ENCODE measurements at regions not wholly inside any gene's neighbourhood (a gene's known extent, or its start where the extent isn't known, plus 50 kb on each side); places are given as distances from the start of the nearest gene placed in this dataset.

DNA sequence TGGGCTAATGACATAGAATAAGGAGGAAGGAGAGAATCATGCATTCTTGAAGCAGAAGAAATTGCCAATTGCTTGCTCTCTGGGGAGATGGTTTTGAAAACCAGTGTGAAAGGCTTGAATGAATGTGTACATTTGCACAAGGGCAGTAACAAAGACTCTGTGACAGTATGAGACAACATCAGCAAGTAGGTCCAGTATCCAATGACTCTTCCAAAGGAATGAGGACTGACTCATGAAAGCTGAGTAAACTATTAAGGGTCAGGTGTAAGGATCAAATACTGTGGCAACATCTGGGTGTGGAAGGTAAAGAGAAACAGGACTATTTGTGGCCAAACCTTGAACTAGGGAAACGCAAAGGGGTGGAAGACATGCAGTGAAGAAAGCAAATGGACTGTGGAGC, 886.0 kb upstream of the CHAC2 start:
- no peaks in the 10 kb centered on the region for H3K27me3 ChIP-seq
- H3K9me3 ChIP-seq, result no peaks in the 10 kb centered on the region
- no peaks in the 10 kb centered on the region for H3K36me3 ChIP-seq
- no peak for DNase-seq
- WGBS, 2 donors, result 31 to 81% methylated on average over 1 of the region's 1 CpG
- H3K4me3 ChIP-seq, result no peak overlapping the region
- H3K4me1 ChIP-seq, result peaks cover 0 to 11% (median 3%) of the 10 kb centered on the region in 4 donors
- intact Hi-C loops (cut with DNase I), result no loop called here
- TF ChIP-seq EP300 (IDR thresholded peaks at IDR 0.05) (no peak), POLR2A (IDR thresholded peaks at IDR 0.05) (no peak), POLR2AphosphoS5 (IDR thresholded peaks at IDR 0.05) (no peak), CTCF (IDR thresholded peaks at IDR 0.05) (no peak)
- H3K27ac ChIP-seq, result no peak overlapping the region

DNA sequence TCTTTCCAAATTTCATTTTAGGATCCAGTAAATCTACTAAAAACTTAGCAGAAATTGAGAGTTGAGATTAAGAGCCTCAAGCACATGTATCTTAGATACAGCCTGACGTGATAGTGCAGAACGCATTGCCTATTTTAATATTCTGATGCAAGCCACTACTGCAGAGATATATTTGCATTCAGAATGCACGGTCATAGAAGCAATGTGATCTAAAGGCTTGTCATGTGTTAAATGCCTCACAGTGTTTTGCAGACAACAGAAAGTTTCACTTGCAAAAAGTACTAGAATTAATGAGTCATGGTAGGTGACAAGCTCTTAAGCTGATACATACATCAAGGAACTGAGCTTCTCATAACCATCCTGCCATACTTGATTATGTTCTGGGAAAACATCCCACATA, 886.7 kb upstream of the CHAC2 start:
- H3K27me3 ChIP-seq, result no peaks in the 10 kb centered on the region
- 75 to 82% methylated on average over 3 of the region's 3 CpGs for WGBS, 2 donors
- intact Hi-C loops (cut with DNase I), result no loop called here
- no peak overlapping the region for H3K27ac ChIP-seq
- no peaks in the 10 kb centered on the region for H3K9me3 ChIP-seq
- peaks cover 0 to 11% (median 3%) of the 10 kb centered on the region in 4 donors for H3K4me1 ChIP-seq
- no peaks in the 10 kb centered on the region for H3K36me3 ChIP-seq
- H3K4me3 ChIP-seq, result no peak overlapping the region
- TF ChIP-seq EP300 (IDR thresholded peaks at IDR 0.05), result no peak
- no peak for TF ChIP-seq POLR2A (IDR thresholded peaks at IDR 0.05)
- TF ChIP-seq CTCF (IDR thresholded peaks at IDR 0.05), result no peak
- no peak for TF ChIP-seq POLR2AphosphoS5 (IDR thresholded peaks at IDR 0.05)
- no peak for DNase-seq

DNA sequence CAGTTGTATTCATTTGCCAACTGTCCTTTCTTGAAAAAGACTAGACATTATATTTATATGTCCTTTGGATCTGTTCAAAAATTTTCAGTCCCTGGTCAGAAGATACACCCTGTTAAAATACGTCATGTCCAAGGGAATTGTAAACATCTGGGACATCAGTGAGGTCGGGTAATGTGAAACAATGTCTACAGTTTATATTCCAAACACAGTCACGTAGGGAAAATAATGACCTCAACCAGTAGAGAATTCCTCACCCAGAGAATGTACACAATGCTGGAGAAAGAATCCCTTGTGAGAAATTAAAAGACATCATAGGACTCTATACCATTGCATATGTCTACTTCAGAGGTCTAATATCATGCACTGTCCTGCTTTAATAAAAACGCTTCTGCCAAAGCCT, 888.0 kb upstream of the CHAC2 start:
- Histone ChIP-seq H3K36me3 (no peaks in the 10 kb centered on the region), H3K27me3 (no peaks in the 10 kb centered on the region), H3K27ac (no peak overlapping the region), H3K4me1 (peaks cover 0 to 11% (median 3%) of the 10 kb centered on the region in 4 donors), H3K9me3 (no peaks in the 10 kb centered on the region), H3K4me3 (no peak overlapping the region)
- TF ChIP-seq POLR2AphosphoS5 (IDR thresholded peaks at IDR 0.05) (no peak), CTCF (IDR thresholded peaks at IDR 0.05) (no peak), POLR2A (IDR thresholded peaks at IDR 0.05) (no peak), EP300 (IDR thresholded peaks at IDR 0.05) (no peak)
- no peak for DNase-seq
- intact Hi-C loops (cut with DNase I), result no loop called here
- WGBS, 2 donors, result 53 to 76% methylated on average over 4 of the region's 4 CpGs

DNA sequence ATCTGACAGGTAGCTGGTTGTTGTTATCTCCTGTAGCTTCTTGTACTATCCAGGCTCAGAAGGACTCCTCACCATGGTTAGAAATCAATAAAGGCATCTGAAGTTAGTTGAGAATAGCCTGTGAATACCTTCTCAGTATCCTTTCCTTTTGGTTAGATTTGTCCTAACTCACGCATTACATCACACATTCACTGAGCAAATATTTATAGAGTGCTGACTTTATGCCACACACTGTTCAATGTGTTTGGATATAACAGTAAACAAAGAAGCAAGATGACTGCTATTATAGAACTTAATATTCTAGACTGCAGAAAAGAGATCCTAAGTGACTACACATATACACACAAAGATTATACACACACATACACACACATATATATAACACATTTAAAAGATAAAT, 889.9 kb upstream of the CHAC2 start:
- 11 to 63% methylated on average over 1 of the region's 1 CpG for WGBS, 2 donors
- Histone ChIP-seq H3K36me3 (no peaks in the 10 kb centered on the region), H3K27ac (no peak overlapping the region), H3K4me3 (no peak overlapping the region), H3K27me3 (no peaks in the 10 kb centered on the region), H3K9me3 (no peaks in the 10 kb centered on the region), H3K4me1 (peaks cover 0 to 11% (median 3%) of the 10 kb centered on the region in 4 donors)
- intact Hi-C loops (cut with DNase I), result no loop called here
- DNase-seq, result no peak
- no peak for TF ChIP-seq POLR2AphosphoS5 (IDR thresholded peaks at IDR 0.05)
- no peak for TF ChIP-seq EP300 (IDR thresholded peaks at IDR 0.05)
- no peak for TF ChIP-seq POLR2A (IDR thresholded peaks at IDR 0.05)
- no peak for TF ChIP-seq CTCF (IDR thresholded peaks at IDR 0.05)

GRCh38 chr2:52874466-52875106, 893.0 kb upstream of the CHAC2 start:
- Histone ChIP-seq H3K9me3 (no peaks in the 10 kb centered on the region), H3K27ac (no peak overlapping the region)
- 70 to 82% methylated on average over 6 of the region's 6 CpGs for WGBS, 2 donors

More at GRCh38 chr2:52874466-52875106, 893.0 kb upstream of the CHAC2 start:
- intact Hi-C loops (cut with DNase I), result no loop called here
- Histone ChIP-seq H3K27me3 (no peaks in the 10 kb centered on the region), H3K4me3 (no peak overlapping the region), H3K36me3 (no peaks in the 10 kb centered on the region), H3K4me1 (peaks cover 0 to 6% (median 2%) of the 10 kb centered on the region in 4 donors)
- no peak for DNase-seq
- TF ChIP-seq EP300 (IDR thresholded peaks at IDR 0.05) (no peak), POLR2A (IDR thresholded peaks at IDR 0.05) (no peak), CTCF (IDR thresholded peaks at IDR 0.05) (no peak), POLR2AphosphoS5 (IDR thresholded peaks at IDR 0.05) (no peak)

Measured in sigmoid colon (tissue), 6 donors.